CD4-positive, alpha-beta T cell treated with Interleukin-17A for 4 hours (primary cell): ENCODE measurements at regions not wholly inside any gene's neighbourhood (a gene's known extent, or its start where the extent isn't known, plus 50 kb on each side); places are given as distances from the start of the nearest gene placed in this dataset.
"Not testable (repeated sequence)": the region's sequence is repeated elsewhere in the genome, so short reads cannot be mapped to it uniquely, and the experiment has no call there.

ENCODE experiments used
- DNase-seq: peaks from one replicate; pipeline ENCODE4 v3.0.0-alpha.2; 2020; ENCODE audit warnings: mixed read lengths

GRCh38 chr2:120503206-120503792 is 157.4 kb downstream of the INHBB start:
- no peak for DNase-seq

- no peak for DNase-seq
Measured at GRCh38 chr2:120503793-120504571, 158.0 kb downstream of the INHBB start.

GRCh38 chr2:120504936-120505705 is 159.2 kb downstream of the INHBB start:
- DNase-seq = no peak

GRCh38 chr2:120508567-120509041 is 162.7 kb downstream of the INHBB start:
- DNase-seq = no peak

- no peak for DNase-seq
Measured at GRCh38 chr2:120509213-120509815, 163.4 kb downstream of the INHBB start.

- no peak for DNase-seq
Measured at GRCh38 chr2:120509991-120510735, 164.2 kb downstream of the INHBB start.

- DNase-seq = no peak
Measured at GRCh38 chr2:120510751-120511395, 164.9 kb downstream of the INHBB start.

- no peak for DNase-seq
Measured at GRCh38 chr2:120511536-120511935, 165.6 kb downstream of the INHBB start.

GRCh38 chr2:120511947-120512710 is 166.2 kb downstream of the INHBB start:
- DNase-seq = no peak

GRCh38 chr2:120513776-120514357 is 167.9 kb downstream of the INHBB start:
- no peak for DNase-seq

GRCh38 chr2:120514521-120514920 is 168.6 kb downstream of the INHBB start:
- no peak for DNase-seq

GRCh38 chr2:120515066-120515758 is 169.3 kb downstream of the INHBB start:
- DNase-seq = not testable (repeated sequence)

- no peak for DNase-seq
Measured at GRCh38 chr2:120515759-120516678, 170.1 kb downstream of the INHBB start.

- DNase-seq = no peak
Measured at GRCh38 chr2:120516679-120517314, 170.9 kb downstream of the INHBB start.

- DNase-seq = no peak
Measured at GRCh38 chr2:120517751-120518469, 172.0 kb downstream of the INHBB start.

GRCh38 chr2:120518819-120519218 is 172.9 kb downstream of the INHBB start:
- DNase-seq = no peak

GRCh38 chr2:120519469-120519868 is 173.5 kb downstream of the INHBB start:
- DNase-seq = no peak

GRCh38 chr2:120520454-120520853 is 174.5 kb downstream of the INHBB start:
- no peak for DNase-seq
